ENCODE measurements at regions not wholly inside any gene's neighbourhood (a gene's known extent, or its start where the extent isn't known, plus 50 kb on each side); places are given as distances from the start of the nearest gene placed in this dataset.

- ChIA-PET POLR2A (no interaction called here), CTCF (interaction anchor here (0.6 kb wide), 1 partner anchor 433 kb away, joined by 3 read pairs; no protein-coding TSS in a partner anchor)
- intact Hi-C loops (cut with DNase I, micrococcal nuclease), result no loop called here
- H3K27ac ChIP-seq (ENCODE audit: low read depth in 1 of 2, low read length in 2 of 2), result no peak overlapping the region
- DNase-seq (no peak), ATAC-seq (ENCODE audit: poor library complexity) (no peak)
- H3K27me3 ChIP-seq (ENCODE audit: control insufficient read depth in 1 of 2, insufficient read depth in 2 of 2, low read length in 2 of 2), result no peaks in the 10 kb centered on the region
- Mint-ChIP-seq H3K4me1 (ENCODE audit: low read depth) (no peaks in the 10 kb centered on the region), H3K4me3 (no peak overlapping the region), H3K9me3 (peaks cover 9% of the 10 kb centered on the region), H3K27ac (no peak overlapping the region), H3K36me3 (ENCODE audit: low read depth) (no peaks in the 10 kb centered on the region), H3K27me3 (no peaks in the 10 kb centered on the region)
- no peaks in the 10 kb centered on the region for H3K36me3 ChIP-seq (ENCODE audit: insufficient read depth, low read length)
- TF ChIP-seq CTCF (IDR thresholded peaks at IDR 0.05), result no peak
- H3K4me1 ChIP-seq (ENCODE audit: insufficient read depth, low read length), result no peaks in the 10 kb centered on the region
- H3K9me3 ChIP-seq (ENCODE audit: control insufficient read depth in 1 of 2, insufficient read depth in 1 of 2, low read length in 2 of 2), result peaks cover 0 to 5% of the 10 kb centered on the region in 2 experiments
- no peak overlapping the region for H3K4me3 ChIP-seq (ENCODE audit: low read length)
Measured at GRCh38 chr7:10316488-10316887, 657.2 kb upstream of the PHF14 start.

GRCh38 chr7:10325395-10325794 lies 648.3 kb upstream of the PHF14 start:
- Mint-ChIP-seq H3K36me3 (ENCODE audit: low read depth) (no peaks in the 10 kb centered on the region), H3K4me3 (no peak overlapping the region), H3K4me1 (ENCODE audit: low read depth) (no peaks in the 10 kb centered on the region), H3K27me3 (no peaks in the 10 kb centered on the region), H3K9me3 (peaks cover 7% of the 10 kb centered on the region), H3K27ac (no peak overlapping the region)
- intact Hi-C loops (cut with DNase I, micrococcal nuclease), result no loop called here
- DNase-seq, result no peak
- Histone ChIP-seq H3K36me3 (ENCODE audit: insufficient read depth, low read length) (no peaks in the 10 kb centered on the region), H3K27ac (ENCODE audit: low read depth in 1 of 2, low read length in 2 of 2) (no peak overlapping the region), H3K27me3 (ENCODE audit: control insufficient read depth in 1 of 2, insufficient read depth in 2 of 2, low read length in 2 of 2) (no peaks in the 10 kb centered on the region), H3K4me3 (ENCODE audit: low read length) (no peak overlapping the region), H3K4me1 (ENCODE audit: insufficient read depth, low read length) (no peaks in the 10 kb centered on the region), H3K9me3 (ENCODE audit: control insufficient read depth in 1 of 2, insufficient read depth in 1 of 2, low read length in 2 of 2) (no peaks in the 10 kb centered on the region)
- ChIA-PET POLR2A (no interaction called here), CTCF (no interaction called here)
- no peak for TF ChIP-seq CTCF (IDR thresholded peaks at IDR 0.05)
- no peak for ATAC-seq (ENCODE audit: poor library complexity)

- H3K9me3 ChIP-seq (ENCODE audit: control insufficient read depth in 1 of 2, insufficient read depth in 1 of 2, low read length in 2 of 2), result peaks cover 0 to 4% of the 10 kb centered on the region in 2 experiments
- H3K36me3 ChIP-seq (ENCODE audit: insufficient read depth, low read length), result no peaks in the 10 kb centered on the region
- no peaks in the 10 kb centered on the region for H3K36me3 Mint-ChIP-seq (ENCODE audit: low read depth)
- ChIA-PET CTCF (no interaction called here), POLR2A (no interaction called here)
- H3K9me3 Mint-ChIP-seq, result peaks cover 2% of the 10 kb centered on the region
- no peak for TF ChIP-seq CTCF (IDR thresholded peaks at IDR 0.05)
- H3K27me3 ChIP-seq (ENCODE audit: control insufficient read depth in 1 of 2, insufficient read depth in 2 of 2, low read length in 2 of 2), result no peaks in the 10 kb centered on the region
- no peak overlapping the region for H3K4me3 ChIP-seq (ENCODE audit: low read length)
- intact Hi-C loops (cut with DNase I, micrococcal nuclease), result no loop called here
- H3K27ac Mint-ChIP-seq, result no peak overlapping the region
- H3K4me1 ChIP-seq (ENCODE audit: insufficient read depth, low read length), result no peaks in the 10 kb centered on the region
- no peaks in the 10 kb centered on the region for H3K4me1 Mint-ChIP-seq (ENCODE audit: low read depth)
- H3K27ac ChIP-seq (ENCODE audit: low read depth in 1 of 2, low read length in 2 of 2), result no peak overlapping the region
- H3K27me3 Mint-ChIP-seq, result no peaks in the 10 kb centered on the region
- DNase-seq (no peak), ATAC-seq (ENCODE audit: poor library complexity) (no peak)
- H3K4me3 Mint-ChIP-seq, result no peak overlapping the region
Measured at GRCh38 chr7:10343108-10343507, 630.6 kb upstream of the PHF14 start.
